ENCODE measurements at regions not wholly inside any gene's neighbourhood (a gene's known extent, or its start where the extent isn't known, plus 50 kb on each side); places are given as distances from the start of the nearest gene placed in this dataset.

GRCh38 chr5:68766952-68767464 lies 326.8 kb upstream of the SLC30A5 start:
- no peak for TF ChIP-seq ZFP3 (CRISPR knock-in tag; IDR thresholded peaks at IDR 0.05)
- no peak for TF ChIP-seq ZNF565 (CRISPR knock-in tag; conservative IDR thresholded peaks at IDR 0.05; ENCODE audit: low read depth)
- TF ChIP-seq ARNTL (CRISPR knock-in tag; IDR thresholded peaks at IDR 0.05; ENCODE audit: borderline replicate concordance, low read depth): no peak
- TF ChIP-seq ZNF70 (CRISPR knock-in tag; IDR thresholded peaks at IDR 0.05): no peak
- TF ChIP-seq PPARA (CRISPR knock-in tag; IDR thresholded peaks at IDR 0.05; ENCODE audit: borderline replicate concordance): no peak
- TF ChIP-seq PATZ1 (CRISPR knock-in tag; IDR thresholded peaks at IDR 0.05; ENCODE audit: borderline replicate concordance): no peak
- TF ChIP-seq, protein P1, sequence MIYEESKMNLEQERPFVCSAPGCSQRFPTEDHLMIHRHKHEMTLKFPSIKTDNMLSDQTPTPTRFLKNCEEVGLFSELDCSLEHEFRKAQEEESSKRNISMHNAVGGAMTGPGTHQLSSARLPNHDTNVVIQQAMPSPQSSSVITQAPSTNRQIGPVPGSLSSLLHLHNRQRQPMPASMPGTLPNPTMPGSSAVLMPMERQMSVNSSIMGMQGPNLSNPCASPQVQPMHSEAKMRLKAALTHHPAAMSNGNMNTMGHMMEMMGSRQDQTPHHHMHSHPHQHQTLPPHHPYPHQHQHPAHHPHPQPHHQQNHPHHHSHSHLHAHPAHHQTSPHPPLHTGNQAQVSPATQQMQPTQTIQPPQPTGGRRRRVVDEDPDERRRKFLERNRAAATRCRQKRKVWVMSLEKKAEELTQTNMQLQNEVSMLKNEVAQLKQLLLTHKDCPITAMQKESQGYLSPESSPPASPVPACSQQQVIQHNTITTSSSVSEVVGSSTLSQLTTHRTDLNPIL (CRISPR knock-in tag; IDR thresholded peaks at IDR 0.05; ENCODE audit: low read depth): no peak

Data from SK-N-SH treated with all-trans-retinoic acid at 6 μM for 48 hours (cell line).